Upper lobe of right lung (tissue), 1 donor: ENCODE measurements at regions not wholly inside any gene's neighbourhood (a gene's known extent, or its start where the extent isn't known, plus 50 kb on each side); places are given as distances from the start of the nearest gene placed in this dataset.
"Not testable (repeated sequence)": the region's sequence is repeated elsewhere in the genome, so short reads cannot be mapped to it uniquely, and the experiment has no call there.

Experiments used
- ATAC-seq: fragments of 200-7000 bp; cut with Tn5 transposase; one replicate; pipeline ENCODE4 v1.9.1; 2020; ENCODE audit warnings: mild to moderate bottlenecking, moderate library complexity
- DNase-seq: peaks from one replicate; pipeline ENCODE4 v3.0.0-alpha.2; 2020
- H3K27ac ChIP-seq: fragments of 200-600 bp; one replicate; pipeline ENCODE4 v1.8.0; 2022
- H3K27me3 ChIP-seq: fragments of 200-600 bp; one replicate; pipeline ENCODE4 v1.8.0; 2022; ENCODE audit warnings: mild to moderate bottlenecking
- H3K36me3 ChIP-seq: fragments of 200-600 bp; one replicate; pipeline ENCODE4 v1.8.0; 2022
- H3K4me1 ChIP-seq: fragments of 200-600 bp; one replicate; pipeline ENCODE4 v1.8.0; 2022
- H3K4me3 ChIP-seq: fragments of 200-600 bp; one replicate; pipeline ENCODE4 v1.8.0; 2022; ENCODE audit warnings: mild to moderate bottlenecking
- H3K9me3 ChIP-seq: fragments of 200-600 bp; one replicate; pipeline ENCODE4 v1.8.0; 2022
- intact Hi-C: fragments of 100-400 bp; cut with DNase I; formaldehyde crosslinking; loops from one replicate; pipeline ENCODE4 v1.11.0; 2022
- donor health status: DM: no; HTN: yes; CAD: no; lungs with severe emphysema.

GRCh38 chr9:62731015-62731414, 1541.2 kb downstream of the SPATA31A7 start:
- H3K36me3 ChIP-seq, H3K27ac ChIP-seq, H3K27me3 ChIP-seq, intact Hi-C loops, ATAC-seq, H3K9me3 ChIP-seq, H3K4me3 ChIP-seq, DNase-seq, H3K4me1 ChIP-seq: not testable (repeated sequence)

GRCh38 chr9:62737004-62737606, 1547.3 kb downstream of the SPATA31A7 start:
- not testable (repeated sequence) for ATAC-seq

GRCh38 chr9:62737915-62738314, 1548.1 kb downstream of the SPATA31A7 start:
- DNase-seq, H3K27me3 ChIP-seq, H3K36me3 ChIP-seq, intact Hi-C loops, H3K27ac ChIP-seq, ATAC-seq, H3K4me1 ChIP-seq, H3K9me3 ChIP-seq, H3K4me3 ChIP-seq: not testable (repeated sequence)

More at GRCh38 chr9:62737004-62737606, 1547.3 kb downstream of the SPATA31A7 start:
- H3K36me3 ChIP-seq, H3K27ac ChIP-seq, H3K9me3 ChIP-seq, intact Hi-C loops, H3K27me3 ChIP-seq, H3K4me3 ChIP-seq, H3K4me1 ChIP-seq, DNase-seq: not testable (repeated sequence)

- not testable (repeated sequence) for H3K27me3 ChIP-seq
Measured at GRCh38 chr9:62745774-62746529, 1556.1 kb downstream of the SPATA31A7 start.

More at GRCh38 chr9:62745774-62746529, 1556.1 kb downstream of the SPATA31A7 start:
- H3K27ac ChIP-seq, H3K36me3 ChIP-seq, H3K4me1 ChIP-seq, intact Hi-C loops, ATAC-seq, DNase-seq, H3K4me3 ChIP-seq, H3K9me3 ChIP-seq: not testable (repeated sequence)
